Transverse colon (tissue), 4 donors: ENCODE measurements at regions not wholly inside any gene's neighbourhood (a gene's known extent, or its start where the extent isn't known, plus 50 kb on each side); places are given as distances from the start of the nearest gene placed in this dataset.
A peak's percentile ranks its signal among the peaks of the same experiment; 100 is the strongest.

Experiments
- DNase-seq: peaks from one replicate; pipeline ENCODE4 v3.0.0-alpha.2; 2019
- H3K27ac ChIP-seq, 4 donors: fragments of 200-600 bp; sonication (generic); 2 replicates each; pipeline ENCODE4 v1.5.1; 2016 to 2018; ENCODE audit warnings: inconsistent platforms in 4 of 4
- H3K27me3 ChIP-seq: fragments of 200-600 bp; sonication (generic); 2 replicates; pipeline ENCODE4 v1.5.1; 2017; ENCODE audit warnings: inconsistent platforms
- H3K36me3 ChIP-seq, 4 donors: fragments of 200-600 bp; sonication (generic); 2 replicates each; pipeline ENCODE4 v1.5.1; 2017 to 2019; ENCODE audit warnings: inconsistent platforms in 4 of 4
- H3K4me1 ChIP-seq, 4 donors: fragments of 200-600 bp; sonication (generic); 2 replicates each; pipeline ENCODE4 v1.5.1; 2017 to 2020; ENCODE audit warnings: inconsistent platforms in 4 of 4
- H3K4me3 ChIP-seq, 4 donors: fragments of 200-600 bp; sonication (generic); 1 replicate in 1 of 4; 2 replicates in 3 of 4; pipeline versions ENCODE4 v1.5.1 to v1.6.1; 2017 to 2019; ENCODE audit warnings: inconsistent platforms in 4 of 4
- H3K9me3 ChIP-seq, 2 donors: fragments of 200-600 bp; sonication (generic); 2 replicates each; pipeline ENCODE4 v1.5.1; 2017 to 2019; ENCODE audit warnings: inconsistent platforms in 2 of 2
- EP300 ChIP-seq: sonication (generic); formaldehyde crosslinking; IDR thresholded peaks from one replicate; pipeline ENCODE4 v1.6.1; 2017; ENCODE audit warnings: antibody characterized with exemption, low read depth
- POLR2A ChIP-seq: fragments of 450-650 bp; IDR thresholded peaks from one replicate; pipeline ENCODE4 v1.6.1; 2016; ENCODE audit warnings: antibody characterized with exemption, mild to moderate bottlenecking, moderate library complexity
- POLR2AphosphoS5 ChIP-seq, 3 donors: sonication (generic); formaldehyde crosslinking; IDR thresholded peaks; one replicate each; pipeline ENCODE4 v1.6.1; 2016; ENCODE audit warnings: antibody characterized with exemption in 3 of 3
- WGBS, 2 donors: methylation state at CpG; one replicate each; pipeline ENCODE4 v1.1.5; 2018; ENCODE audit warnings: low coverage in 1 of 2; 5-methylcytosine and 5-hydroxymethylcytosine counted together
- in situ Hi-C, 4 donors: fragments of 200-750 bp; cut with MboI; loops; one replicate each; pipeline versions ENCODE4 v1.15.0 to v1.15.1; 2017; ENCODE audit warnings: low sequenced_read_pairs in 3 of 4, low pct_ligation_motif_present in 1 of 4, low pct_unique_long_range_greater_than_20kb in 1 of 4
- intact Hi-C: fragments of 100-400 bp; cut with DNase I; formaldehyde crosslinking; loops from one replicate; pipeline ENCODE4 v1.15.1; 2023; ENCODE audit warnings: low total_unique reads
- TF ChIP-seq, protein P1 (sequence below), 5 experiments: fragments of 200-600 bp in 3 of 5; fragments of 450-650 bp in 2 of 5; sonication (generic) in 3 of 5; IDR thresholded peaks; 1 replicate in 2 of 5; 2 replicates in 3 of 5; pipeline ENCODE4 v1.5.1; 2016 to 2017; ENCODE audit warnings: antibody characterized with exemption in 5 of 5, inconsistent platforms in 3 of 5, mild to moderate bottlenecking in 2 of 5, moderate library complexity in 1 of 5

GRCh38 chr2:100764430-100764829 lies 55.5 kb upstream of the NPAS2 start:
- in situ Hi-C loops, result no loop called here
- H3K27me3 ChIP-seq, result no peaks in the 10 kb centered on the region
- DNase-seq, result no peak
- H3K36me3 ChIP-seq, result no peaks in the 10 kb centered on the region
- no peaks in the 10 kb centered on the region for H3K9me3 ChIP-seq
- no peak overlapping the region for H3K4me3 ChIP-seq
- no peak overlapping the region for H3K27ac ChIP-seq
- WGBS, 2 donors, result 90 to 100% methylated on average over 1 to 2 of the region's 2 CpGs
- H3K4me1 ChIP-seq, result peaks cover 14 to 23% (median 15%) of the 10 kb centered on the region in 4 donors
- TF ChIP-seq POLR2AphosphoS5 (IDR thresholded peaks at IDR 0.05), result no peak
- TF ChIP-seq POLR2A, result no peak
- TF ChIP-seq, protein P1, sequence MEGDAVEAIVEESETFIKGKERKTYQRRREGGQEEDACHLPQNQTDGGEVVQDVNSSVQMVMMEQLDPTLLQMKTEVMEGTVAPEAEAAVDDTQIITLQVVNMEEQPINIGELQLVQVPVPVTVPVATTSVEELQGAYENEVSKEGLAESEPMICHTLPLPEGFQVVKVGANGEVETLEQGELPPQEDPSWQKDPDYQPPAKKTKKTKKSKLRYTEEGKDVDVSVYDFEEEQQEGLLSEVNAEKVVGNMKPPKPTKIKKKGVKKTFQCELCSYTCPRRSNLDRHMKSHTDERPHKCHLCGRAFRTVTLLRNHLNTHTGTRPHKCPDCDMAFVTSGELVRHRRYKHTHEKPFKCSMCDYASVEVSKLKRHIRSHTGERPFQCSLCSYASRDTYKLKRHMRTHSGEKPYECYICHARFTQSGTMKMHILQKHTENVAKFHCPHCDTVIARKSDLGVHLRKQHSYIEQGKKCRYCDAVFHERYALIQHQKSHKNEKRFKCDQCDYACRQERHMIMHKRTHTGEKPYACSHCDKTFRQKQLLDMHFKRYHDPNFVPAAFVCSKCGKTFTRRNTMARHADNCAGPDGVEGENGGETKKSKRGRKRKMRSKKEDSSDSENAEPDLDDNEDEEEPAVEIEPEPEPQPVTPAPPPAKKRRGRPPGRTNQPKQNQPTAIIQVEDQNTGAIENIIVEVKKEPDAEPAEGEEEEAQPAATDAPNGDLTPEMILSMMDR (IDR thresholded peaks at IDR 0.05), result no peak
- intact Hi-C loops, result no loop called here

DNA sequence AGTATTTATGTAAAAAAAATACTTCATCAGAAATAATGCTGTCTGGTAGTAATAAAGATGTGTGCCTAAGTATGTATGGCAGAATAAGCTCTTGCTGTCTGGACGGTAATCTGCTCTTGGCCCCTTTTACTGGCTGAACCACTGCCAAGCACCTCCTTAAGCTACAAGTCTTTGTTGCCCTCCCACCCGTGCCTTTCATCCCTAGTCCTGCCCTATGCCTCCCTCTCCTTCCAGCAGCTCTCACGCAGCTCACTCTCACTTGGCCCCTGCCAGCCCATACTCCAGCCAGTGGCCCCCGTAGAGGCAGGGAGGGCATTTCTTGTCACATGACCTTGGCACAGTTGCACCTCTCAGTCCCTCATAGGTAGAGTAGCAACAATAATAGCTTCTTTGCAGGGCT lies 54.5 kb upstream of the NPAS2 start:
- TF ChIP-seq EP300 (no peak), POLR2A (no peak), POLR2AphosphoS5 (IDR thresholded peaks at IDR 0.05) (no peak)
- TF ChIP-seq, protein P1 (IDR thresholded peaks at IDR 0.05), result no peak
- intact Hi-C loops (no loop called here), in situ Hi-C loops (no loop called here)
- 40 to 55% methylated on average over 1 to 4 of the region's 4 CpGs for WGBS, 2 donors
- Histone ChIP-seq H3K4me1 (peaks cover 14 to 23% (median 15%) of the 10 kb centered on the region in 4 donors), H3K9me3 (no peaks in the 10 kb centered on the region), H3K27ac (no peak overlapping the region), H3K36me3 (no peaks in the 10 kb centered on the region), H3K27me3 (no peaks in the 10 kb centered on the region), H3K4me3 (no peak overlapping the region)
- no peak for DNase-seq

GRCh38 chr2:100766256-100766655 lies 53.7 kb upstream of the NPAS2 start:
- 87 to 93% methylated on average over 2 to 6 of the region's 6 CpGs for WGBS, 2 donors

GRCh38 chr2:100766806-100767205 lies 53.1 kb upstream of the NPAS2 start:
- H3K27me3 ChIP-seq, result no peaks in the 10 kb centered on the region
- H3K9me3 ChIP-seq, result no peaks in the 10 kb centered on the region
- peak overlapping the region in 2 of 4 donors; percentile 43 to 52 for H3K27ac ChIP-seq
- H3K4me1 ChIP-seq, result peaks cover 14 to 23% (median 15%) of the 10 kb centered on the region in 4 donors
- TF ChIP-seq POLR2AphosphoS5 (IDR thresholded peaks at IDR 0.05) (no peak), EP300 (no peak), POLR2A (no peak)
- TF ChIP-seq, protein P1 (IDR thresholded peaks at IDR 0.05), result no peak
- H3K4me3 ChIP-seq, result no peak overlapping the region
- intact Hi-C loops (no loop called here), in situ Hi-C loops (no loop called here)
- no peaks in the 10 kb centered on the region for H3K36me3 ChIP-seq
- no peak for DNase-seq
- WGBS, 2 donors, result 64 to 72% methylated on average over 3 of the region's 3 CpGs

More at GRCh38 chr2:100766256-100766655, 53.7 kb upstream of the NPAS2 start:
- Histone ChIP-seq H3K27me3 (no peaks in the 10 kb centered on the region), H3K27ac (peak overlapping the region in 1 of 4 donors; percentile 52), H3K4me3 (no peak overlapping the region), H3K9me3 (no peaks in the 10 kb centered on the region), H3K36me3 (no peaks in the 10 kb centered on the region), H3K4me1 (peaks cover 14 to 23% (median 15%) of the 10 kb centered on the region in 4 donors)
- TF ChIP-seq EP300, result no peak
- TF ChIP-seq, protein P1 (IDR thresholded peaks at IDR 0.05), result no peak
- TF ChIP-seq POLR2AphosphoS5 (IDR thresholded peaks at IDR 0.05), result no peak
- TF ChIP-seq POLR2A, result no peak
- in situ Hi-C loops (no loop called here), intact Hi-C loops (no loop called here)
- DNase-seq, result no peak
